Breast epithelium (tissue), 3 donors: ENCODE measurements at regions not wholly inside any gene's neighbourhood (a gene's known extent, or its start where the extent isn't known, plus 50 kb on each side); places are given as distances from the start of the nearest gene placed in this dataset.

Experiments used
- POLR2A ChIP-seq: fragments of 450-650 bp; IDR thresholded peaks from one replicate; pipeline ENCODE4 v1.6.1; 2016; ENCODE audit warnings: antibody characterized with exemption, mild to moderate bottlenecking, moderate library complexity
- TF ChIP-seq, protein P1 (sequence below), 3 donors: fragments of 450-650 bp; IDR thresholded peaks; one replicate each; pipeline ENCODE4 v1.5.1; 2016 to 2017; ENCODE audit warnings: antibody characterized with exemption in 3 of 3, mild to moderate bottlenecking in 3 of 3, moderate library complexity in 3 of 3

DNA sequence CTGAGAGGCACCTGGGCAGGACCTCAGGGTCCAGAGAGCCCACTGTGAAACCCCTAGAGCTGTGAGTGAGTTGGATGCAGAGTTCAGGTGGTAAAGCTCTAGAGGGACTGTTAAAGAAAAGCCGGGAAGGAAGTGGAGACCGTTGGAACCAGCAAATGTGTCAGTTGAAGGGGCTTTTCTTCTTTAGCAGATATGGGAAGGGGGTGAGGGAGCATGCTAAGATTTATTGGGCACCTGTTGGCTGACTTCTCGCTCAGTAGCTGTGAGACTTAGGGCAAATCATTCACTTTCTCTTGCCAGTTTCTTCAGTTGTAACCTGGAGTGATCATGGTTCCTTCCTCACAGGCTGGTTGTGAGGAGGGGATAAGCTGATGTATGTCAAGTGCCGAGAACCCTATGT is 287.7 kb downstream of the DHX35 start:
- TF ChIP-seq, protein P1, sequence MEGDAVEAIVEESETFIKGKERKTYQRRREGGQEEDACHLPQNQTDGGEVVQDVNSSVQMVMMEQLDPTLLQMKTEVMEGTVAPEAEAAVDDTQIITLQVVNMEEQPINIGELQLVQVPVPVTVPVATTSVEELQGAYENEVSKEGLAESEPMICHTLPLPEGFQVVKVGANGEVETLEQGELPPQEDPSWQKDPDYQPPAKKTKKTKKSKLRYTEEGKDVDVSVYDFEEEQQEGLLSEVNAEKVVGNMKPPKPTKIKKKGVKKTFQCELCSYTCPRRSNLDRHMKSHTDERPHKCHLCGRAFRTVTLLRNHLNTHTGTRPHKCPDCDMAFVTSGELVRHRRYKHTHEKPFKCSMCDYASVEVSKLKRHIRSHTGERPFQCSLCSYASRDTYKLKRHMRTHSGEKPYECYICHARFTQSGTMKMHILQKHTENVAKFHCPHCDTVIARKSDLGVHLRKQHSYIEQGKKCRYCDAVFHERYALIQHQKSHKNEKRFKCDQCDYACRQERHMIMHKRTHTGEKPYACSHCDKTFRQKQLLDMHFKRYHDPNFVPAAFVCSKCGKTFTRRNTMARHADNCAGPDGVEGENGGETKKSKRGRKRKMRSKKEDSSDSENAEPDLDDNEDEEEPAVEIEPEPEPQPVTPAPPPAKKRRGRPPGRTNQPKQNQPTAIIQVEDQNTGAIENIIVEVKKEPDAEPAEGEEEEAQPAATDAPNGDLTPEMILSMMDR (IDR thresholded peaks at IDR 0.05): no peak
- no peak for TF ChIP-seq POLR2A
